ENCODE measurements at regions not wholly inside any gene's neighbourhood (a gene's known extent, or its start where the extent isn't known, plus 50 kb on each side); places are given as distances from the start of the nearest gene placed in this dataset.
"Not testable (repeated sequence)": the region's sequence is repeated elsewhere in the genome, so short reads cannot be mapped to it uniquely, and the experiment has no call there.

DNA sequence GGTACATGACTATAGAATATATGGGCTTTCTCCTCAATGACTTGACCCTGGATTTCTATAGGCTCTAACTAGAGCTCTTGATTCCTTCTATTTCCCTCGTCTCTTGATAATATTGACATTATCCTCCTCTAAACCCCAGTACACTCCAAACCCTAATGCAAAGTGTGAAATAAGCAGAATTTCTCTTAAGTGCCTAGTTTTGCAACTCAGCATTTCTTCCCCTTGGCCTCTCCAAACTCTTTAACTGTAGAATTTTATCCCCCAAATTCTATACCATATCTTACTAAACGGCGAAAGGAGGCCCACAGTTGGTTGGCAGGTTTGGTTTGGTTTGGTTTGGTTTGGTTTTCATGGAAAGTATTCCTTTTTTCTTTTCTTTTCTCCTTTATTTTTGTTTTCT is 498.7 kb downstream of the CCER1 start:
- H3K9me3 ChIP-seq (ENCODE audit: low read depth, low read length), result no peaks in the 10 kb centered on the region
- no peaks in the 10 kb centered on the region for H3K36me3 ChIP-seq (ENCODE audit: insufficient read depth, low read length)
- TF ChIP-seq EZH2 (IDR thresholded peaks at IDR 0.05), result no peak
- no peak for TF ChIP-seq POLR2AphosphoS5 (IDR thresholded peaks at IDR 0.05; ENCODE audit: borderline replicate concordance, low read depth, low read length)
- TF ChIP-seq FOXP2 (optimal IDR thresholded peaks at IDR 0.05; ENCODE audit: control extremely low read depth, extremely low read length, insufficient read depth), result no peak
- no peak overlapping the region for H3K9ac ChIP-seq (ENCODE audit: insufficient read length)
- no peak for DNase-seq (ENCODE audit: low read depth, low spot score)
- no peak overlapping the region for H3K4me3 ChIP-seq
- H3K27ac ChIP-seq, result no peak overlapping the region

- no peak for TF ChIP-seq EZH2 (IDR thresholded peaks at IDR 0.05)
- TF ChIP-seq POLR2AphosphoS5 (IDR thresholded peaks at IDR 0.05; ENCODE audit: borderline replicate concordance, low read depth, low read length), result no peak
- TF ChIP-seq FOXP2 (optimal IDR thresholded peaks at IDR 0.05; ENCODE audit: control extremely low read depth, extremely low read length, insufficient read depth), result no peak
- DNase-seq (ENCODE audit: low read depth, low spot score), result no peak
- H3K4me3 ChIP-seq, result no peak overlapping the region
These were observed 499.2 kb downstream of the CCER1 start for GRCh38 chr12:90455756-90456155.

DNA sequence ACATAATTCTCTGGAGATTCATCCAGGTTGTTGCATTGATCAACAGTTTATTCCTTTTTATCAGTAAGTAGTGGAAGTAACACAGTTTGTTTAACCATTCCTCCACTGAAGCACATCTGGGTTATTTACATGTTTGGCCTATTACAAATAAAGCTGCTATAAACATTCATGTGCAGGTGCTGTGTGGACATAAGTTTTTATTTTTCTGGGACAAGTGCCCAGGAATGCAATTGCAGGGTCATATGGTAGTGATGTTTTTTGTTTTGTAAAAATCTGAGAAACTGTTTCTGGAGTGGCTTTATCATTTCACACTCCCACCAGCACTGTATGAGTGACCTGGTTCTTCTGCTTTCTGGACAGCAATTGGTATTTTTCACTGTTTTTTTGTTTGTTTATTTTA is 505.4 kb downstream of the CCER1 start:
- Histone ChIP-seq H3K36me3 (ENCODE audit: insufficient read depth, low read length) (no peaks in the 10 kb centered on the region), H3K9me3 (ENCODE audit: low read depth, low read length) (no peaks in the 10 kb centered on the region), H3K27ac (no peak overlapping the region), H3K9ac (ENCODE audit: insufficient read length) (no peak overlapping the region), H3K4me3 (no peak overlapping the region)
- DNase-seq (ENCODE audit: low read depth, low spot score), result no peak
- TF ChIP-seq FOXP2 (optimal IDR thresholded peaks at IDR 0.05; ENCODE audit: control extremely low read depth, extremely low read length, insufficient read depth) (no peak), POLR2AphosphoS5 (IDR thresholded peaks at IDR 0.05; ENCODE audit: borderline replicate concordance, low read depth, low read length) (no peak), EZH2 (IDR thresholded peaks at IDR 0.05) (no peak)

More at GRCh38 chr12:90455756-90456155, 499.2 kb downstream of the CCER1 start:
- Histone ChIP-seq H3K9me3 (ENCODE audit: low read depth, low read length) (no peaks in the 10 kb centered on the region), H3K9ac (ENCODE audit: insufficient read length) (no peak overlapping the region), H3K36me3 (ENCODE audit: insufficient read depth, low read length) (no peaks in the 10 kb centered on the region), H3K27ac (no peak overlapping the region)

DNA sequence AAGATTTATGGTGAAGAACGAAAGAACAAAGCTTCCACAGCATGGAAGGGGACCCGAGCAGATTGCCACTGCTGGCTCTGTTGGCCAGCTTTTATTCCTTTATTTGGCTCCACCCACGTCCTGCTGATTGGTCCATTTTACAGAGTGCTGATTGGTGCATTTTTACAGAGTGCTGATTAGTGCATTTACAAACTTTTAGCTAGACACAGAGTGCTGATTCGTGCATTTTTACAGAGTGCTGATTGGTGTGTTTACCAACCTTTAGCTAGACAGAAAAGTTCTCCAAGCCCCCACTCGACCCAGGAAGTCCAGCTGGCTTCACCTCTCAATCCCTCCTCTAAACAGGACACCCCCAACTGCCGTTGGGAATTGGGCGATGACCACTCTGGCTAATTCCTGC is 511.5 kb downstream of the CCER1 start:
- H3K4me3 ChIP-seq; DNase-seq (ENCODE audit: low read depth, low spot score); H3K9ac ChIP-seq (ENCODE audit: insufficient read length); H3K27ac ChIP-seq; H3K9me3 ChIP-seq (ENCODE audit: low read depth, low read length); H3K36me3 ChIP-seq (ENCODE audit: insufficient read depth, low read length): not testable (repeated sequence)

DNA sequence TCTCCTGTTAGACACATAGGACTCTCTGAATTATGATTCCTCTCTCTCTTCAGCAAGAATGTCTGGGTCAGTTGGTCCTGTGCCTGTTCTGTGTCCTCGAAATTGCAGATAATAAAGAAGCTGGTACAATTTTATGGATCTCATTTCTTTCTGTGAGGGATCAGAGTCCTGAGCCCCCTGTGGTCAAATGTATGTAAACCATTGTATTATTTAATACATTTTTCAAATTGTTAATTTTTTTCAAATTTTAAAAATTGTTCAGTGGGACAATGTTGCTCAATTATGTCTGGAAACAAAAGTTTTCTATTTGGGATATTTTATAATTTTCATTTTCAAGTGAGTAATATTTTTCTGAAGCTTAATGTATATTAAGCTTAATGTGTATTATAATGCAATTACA is 513.5 kb downstream of the CCER1 start:
- no peak for DNase-seq (ENCODE audit: low read depth, low spot score)
- no peak for TF ChIP-seq EZH2 (IDR thresholded peaks at IDR 0.05)
- TF ChIP-seq FOXP2 (optimal IDR thresholded peaks at IDR 0.05; ENCODE audit: control extremely low read depth, extremely low read length, insufficient read depth), result no peak
- no peak for TF ChIP-seq POLR2AphosphoS5 (IDR thresholded peaks at IDR 0.05; ENCODE audit: borderline replicate concordance, low read depth, low read length)
- Histone ChIP-seq H3K9ac (ENCODE audit: insufficient read length) (no peak overlapping the region), H3K4me3 (no peak overlapping the region), H3K9me3 (ENCODE audit: low read depth, low read length) (no peaks in the 10 kb centered on the region), H3K27ac (no peak overlapping the region), H3K36me3 (ENCODE audit: insufficient read depth, low read length) (no peaks in the 10 kb centered on the region)

DNA sequence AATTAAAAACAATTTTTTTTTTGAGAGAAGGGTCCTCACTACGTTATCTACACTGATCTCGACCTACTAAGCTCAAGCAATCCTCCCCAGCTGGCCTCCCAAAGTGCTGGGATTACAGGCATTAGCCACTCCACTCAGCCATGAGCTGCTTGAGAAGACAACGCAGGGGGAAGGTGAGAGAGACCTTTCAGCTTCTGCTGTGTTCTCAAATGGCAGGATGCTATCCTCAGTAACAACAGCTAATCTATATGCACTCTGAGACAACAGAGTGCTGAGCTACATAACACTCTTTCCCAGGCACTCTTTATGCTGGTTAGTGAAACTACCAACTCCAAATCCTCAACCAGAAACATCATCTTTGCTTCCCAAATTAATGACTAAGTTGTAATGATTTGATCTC is 526.1 kb downstream of the CCER1 start:
- DNase-seq (ENCODE audit: low read depth, low spot score), result no peak
- Histone ChIP-seq H3K36me3 (ENCODE audit: insufficient read depth, low read length) (no peaks in the 10 kb centered on the region), H3K9me3 (ENCODE audit: low read depth, low read length) (no peaks in the 10 kb centered on the region), H3K27ac (no peak overlapping the region), H3K4me3 (no peak overlapping the region), H3K9ac (ENCODE audit: insufficient read length) (no peak overlapping the region)
- no peak for TF ChIP-seq FOXP2 (optimal IDR thresholded peaks at IDR 0.05; ENCODE audit: control extremely low read depth, extremely low read length, insufficient read depth)
- TF ChIP-seq POLR2AphosphoS5 (IDR thresholded peaks at IDR 0.05; ENCODE audit: borderline replicate concordance, low read depth, low read length), result no peak
- TF ChIP-seq EZH2 (IDR thresholded peaks at IDR 0.05), result no peak

GRCh38 chr12:90428465-90428864 is 526.5 kb downstream of the CCER1 start:
- DNase-seq (ENCODE audit: low read depth, low spot score), result no peak
- Histone ChIP-seq H3K27ac (no peak overlapping the region), H3K36me3 (ENCODE audit: insufficient read depth, low read length) (no peaks in the 10 kb centered on the region), H3K4me3 (no peak overlapping the region), H3K9me3 (ENCODE audit: low read depth, low read length) (no peaks in the 10 kb centered on the region), H3K9ac (ENCODE audit: insufficient read length) (no peak overlapping the region)
- TF ChIP-seq FOXP2 (optimal IDR thresholded peaks at IDR 0.05; ENCODE audit: control extremely low read depth, extremely low read length, insufficient read depth) (no peak), EZH2 (IDR thresholded peaks at IDR 0.05) (no peak), POLR2AphosphoS5 (IDR thresholded peaks at IDR 0.05; ENCODE audit: borderline replicate concordance, low read depth, low read length) (no peak)

DNA sequence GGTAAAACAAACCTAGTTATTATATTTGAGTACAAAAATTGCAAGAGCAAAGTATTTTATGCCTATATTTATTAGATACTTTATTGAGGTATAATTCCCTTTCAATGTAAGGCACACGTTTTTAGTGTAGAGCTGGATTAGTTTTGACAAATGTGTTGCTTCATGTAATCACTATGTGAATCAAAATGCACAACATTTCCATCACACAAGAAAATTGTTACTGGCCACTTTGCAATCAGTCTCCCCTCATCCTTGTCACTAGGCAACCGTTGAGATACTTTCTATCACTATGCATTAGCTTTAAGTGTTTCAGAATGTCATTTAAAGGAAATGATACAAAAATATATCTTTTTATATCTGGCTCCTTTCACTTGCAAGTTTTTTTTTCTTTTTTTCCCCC is 531.0 kb downstream of the CCER1 start:
- no peak for DNase-seq (ENCODE audit: low read depth, low spot score)
- no peak overlapping the region for H3K4me3 ChIP-seq
- TF ChIP-seq EZH2 (IDR thresholded peaks at IDR 0.05), result no peak
- no peak for TF ChIP-seq POLR2AphosphoS5 (IDR thresholded peaks at IDR 0.05; ENCODE audit: borderline replicate concordance, low read depth, low read length)
- TF ChIP-seq FOXP2 (optimal IDR thresholded peaks at IDR 0.05; ENCODE audit: control extremely low read depth, extremely low read length, insufficient read depth), result no peak
- no peak overlapping the region for H3K27ac ChIP-seq
- H3K9me3 ChIP-seq (ENCODE audit: low read depth, low read length), result no peaks in the 10 kb centered on the region
- H3K36me3 ChIP-seq (ENCODE audit: insufficient read depth, low read length), result no peaks in the 10 kb centered on the region
- no peak overlapping the region for H3K9ac ChIP-seq (ENCODE audit: insufficient read length)

GRCh38 chr12:90410962-90411361 is 544.0 kb downstream of the CCER1 start:
- no peak overlapping the region for H3K9ac ChIP-seq (ENCODE audit: insufficient read length)

More at GRCh38 chr12:90410962-90411361, 544.0 kb downstream of the CCER1 start:
- no peak for DNase-seq (ENCODE audit: low read depth, low spot score)
- no peak overlapping the region for H3K27ac ChIP-seq
- no peaks in the 10 kb centered on the region for H3K9me3 ChIP-seq (ENCODE audit: low read depth, low read length)
- TF ChIP-seq FOXP2 (optimal IDR thresholded peaks at IDR 0.05; ENCODE audit: control extremely low read depth, extremely low read length, insufficient read depth) (no peak), EZH2 (IDR thresholded peaks at IDR 0.05) (no peak), POLR2AphosphoS5 (IDR thresholded peaks at IDR 0.05; ENCODE audit: borderline replicate concordance, low read depth, low read length) (no peak)
- no peaks in the 10 kb centered on the region for H3K36me3 ChIP-seq (ENCODE audit: insufficient read depth, low read length)
- H3K4me3 ChIP-seq, result no peak overlapping the region
